GM19025 (cell line): ENCODE measurements at regions not wholly inside any gene's neighbourhood (a gene's known extent, or its start where the extent isn't known, plus 50 kb on each side); places are given as distances from the start of the nearest gene placed in this dataset.

Source experiments
- ATAC-seq: cut with Tn5 transposase; IDR thresholded peaks from one replicate; pipeline ENCODE4 v1.9.1; 2021; ENCODE audit warnings: mild to moderate bottlenecking, low read depth, moderate library complexity; ENCODE audit not compliant: unreplicated experiment

DNA sequence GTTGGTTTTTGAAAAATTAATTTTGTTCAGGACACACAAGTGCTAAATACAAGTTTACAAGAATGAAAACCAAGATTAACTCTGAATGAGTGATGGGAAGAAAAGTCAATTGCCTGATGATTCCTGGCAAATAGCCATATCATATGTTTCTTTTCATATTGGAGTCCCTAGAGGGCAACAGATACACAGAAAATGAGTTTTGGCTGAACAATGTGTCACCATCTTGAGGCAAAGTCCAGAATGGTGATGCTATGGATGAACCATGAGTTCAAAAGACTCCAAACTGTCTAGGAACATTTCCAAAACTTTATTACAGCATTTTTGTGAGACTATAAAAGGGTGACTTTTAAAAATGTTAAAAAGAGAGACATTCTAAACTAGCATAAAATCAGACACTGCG, 382.9 kb downstream of the TMEM161B start:
- no peak for ATAC-seq

DNA sequence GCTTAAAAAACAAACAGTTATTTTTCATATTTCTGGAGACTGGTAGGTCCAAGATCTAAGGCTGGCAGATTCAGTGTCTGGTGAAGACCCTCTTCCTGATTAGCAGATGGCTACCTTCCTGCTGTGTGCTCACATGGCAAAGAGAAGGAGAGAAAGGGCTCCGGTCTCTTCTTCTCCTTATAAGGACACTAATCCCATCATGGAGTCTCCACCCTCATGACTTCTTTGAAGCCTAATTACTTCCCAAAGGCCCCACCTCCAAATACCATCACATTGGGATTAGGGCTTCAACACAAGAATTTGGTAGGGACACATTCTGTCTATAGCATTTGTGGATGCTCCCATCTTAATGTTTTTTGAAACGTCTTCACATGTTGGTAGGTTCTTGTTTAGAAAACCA, 391.1 kb downstream of the TMEM161B start:
- no peak for ATAC-seq

DNA sequence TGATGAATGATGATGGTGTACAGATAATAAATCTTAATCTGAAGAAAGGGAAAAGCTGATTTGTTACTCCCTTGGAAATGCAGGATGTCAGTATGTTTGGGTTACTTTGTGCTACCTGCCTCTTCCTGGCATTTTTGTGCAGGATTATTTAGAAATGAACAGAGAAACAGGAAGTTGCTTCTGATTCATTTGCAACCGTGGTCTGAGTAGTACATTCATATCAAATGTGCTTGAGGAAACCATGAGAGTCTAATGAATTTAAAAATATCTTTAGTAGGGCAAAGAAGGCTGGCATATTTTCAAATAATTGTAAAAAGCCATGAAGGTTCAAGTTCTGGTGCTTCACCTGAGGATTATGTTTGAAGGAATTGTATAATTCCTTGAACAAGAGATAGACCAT, 391.6 kb downstream of the TMEM161B start:
- no peak for ATAC-seq

DNA sequence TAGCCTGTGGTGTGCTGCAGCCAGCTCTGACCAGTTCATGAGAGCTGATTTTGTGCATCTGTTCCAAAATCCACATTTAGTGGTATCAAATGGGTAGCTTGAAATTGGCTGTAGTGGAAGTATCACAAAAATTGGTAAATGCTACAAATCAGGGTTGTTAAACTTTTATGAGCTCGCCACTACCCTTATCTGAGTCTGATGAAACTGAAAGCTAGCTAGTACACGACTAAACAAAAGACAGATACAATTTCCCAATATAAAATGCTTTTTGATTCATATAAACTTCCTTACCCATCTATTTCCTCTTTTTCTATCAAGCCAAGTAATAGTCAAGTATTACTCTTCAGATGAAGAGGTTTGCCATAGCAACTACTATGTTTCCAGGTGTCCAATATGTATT, 392.0 kb downstream of the TMEM161B start:
- no peak for ATAC-seq

DNA sequence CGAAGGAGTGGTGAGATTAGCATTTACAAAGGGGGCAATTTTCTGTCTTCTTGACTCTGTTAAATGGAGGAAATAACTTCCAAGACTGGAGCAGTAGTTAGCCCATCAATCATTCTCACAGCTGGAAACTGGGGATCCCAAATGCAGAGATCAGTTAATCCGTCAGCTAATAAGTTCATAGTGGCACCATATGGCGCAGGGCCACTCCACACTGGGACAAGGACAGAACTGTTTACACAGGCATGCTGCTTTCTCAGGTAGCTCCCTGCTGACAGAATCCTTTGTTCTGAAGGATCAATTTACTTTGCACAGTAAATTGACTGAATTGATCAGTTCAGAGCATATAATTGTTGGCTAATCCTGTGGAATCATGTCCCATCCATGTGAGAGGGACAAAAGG, 395.7 kb downstream of the TMEM161B start:
- ATAC-seq, result no peak

DNA sequence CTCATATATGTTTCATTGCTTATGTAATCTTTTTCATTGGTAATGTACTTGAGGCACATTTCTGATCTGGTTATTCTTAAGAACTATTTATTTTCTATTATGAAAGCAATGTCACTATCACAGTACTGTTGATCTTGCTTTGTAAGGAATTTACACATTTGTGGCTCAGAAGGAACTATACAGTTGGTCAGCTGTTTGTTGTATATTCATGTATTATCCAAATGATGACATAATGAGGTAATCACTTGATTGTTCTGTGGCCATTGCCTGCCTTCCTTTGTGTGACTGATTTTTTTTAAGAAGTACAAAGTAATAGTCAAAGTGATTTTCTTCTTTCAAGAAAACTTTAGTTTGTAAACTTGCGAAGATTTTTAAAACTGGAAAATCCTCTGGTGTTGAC, 399.9 kb downstream of the TMEM161B start:
- no peak for ATAC-seq

DNA sequence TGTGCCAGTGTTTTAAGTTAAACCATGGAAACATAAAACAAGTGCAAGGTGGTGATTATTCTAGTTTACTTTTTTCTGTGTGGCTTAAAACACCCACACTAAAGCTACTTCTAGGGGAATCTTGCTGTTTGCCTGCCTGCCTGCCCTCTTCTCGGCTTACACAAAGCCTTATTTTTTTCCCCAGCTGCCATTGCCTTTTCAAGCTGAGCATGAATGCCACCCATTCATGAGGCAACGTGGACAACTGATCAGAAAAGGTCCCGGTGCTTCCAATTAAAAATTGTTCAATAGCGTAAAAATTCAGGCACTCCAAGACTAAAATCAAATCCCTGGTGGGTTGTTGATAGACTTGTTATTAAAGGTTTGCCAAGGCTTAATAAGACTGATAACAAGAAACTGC, 401.4 kb downstream of the TMEM161B start:
- no peak for ATAC-seq

DNA sequence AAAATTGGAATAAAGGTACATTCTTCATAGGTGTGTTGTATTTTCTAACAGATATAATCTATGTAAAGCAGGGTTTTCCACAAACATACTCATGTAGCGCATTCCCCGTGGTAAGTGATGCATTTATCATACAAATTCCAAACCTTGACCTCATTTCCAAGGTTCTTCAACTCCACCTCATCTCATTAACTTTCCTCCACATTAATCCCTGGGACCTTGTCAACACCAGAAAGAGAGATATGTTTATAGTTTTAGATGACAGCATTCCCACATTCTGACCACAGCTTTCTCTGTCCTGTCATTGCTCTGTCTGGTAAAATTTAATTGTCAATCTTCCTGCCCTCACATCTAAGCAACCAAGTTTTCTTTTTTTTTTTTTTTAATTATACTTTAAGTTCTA, 415.1 kb downstream of the TMEM161B start:
- ATAC-seq, result no peak

DNA sequence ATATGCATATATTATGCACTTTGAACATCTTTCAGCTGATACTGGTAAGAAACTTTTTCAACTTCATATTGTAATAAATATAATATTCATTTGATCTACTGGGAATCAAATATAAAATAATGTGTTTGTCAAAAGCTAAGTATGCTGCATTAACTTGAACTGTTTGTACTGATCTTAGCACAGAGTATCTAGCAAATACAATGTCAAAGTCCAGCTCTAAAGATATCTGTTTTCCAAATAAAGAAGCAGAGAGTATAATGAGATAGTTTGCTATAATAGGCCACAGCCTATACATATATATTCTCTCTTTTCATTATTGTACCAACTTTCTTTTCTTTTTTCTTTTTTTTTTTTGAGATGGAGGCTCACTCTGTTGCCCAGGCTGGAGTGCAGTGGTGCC, 417.0 kb downstream of the TMEM161B start:
- ATAC-seq, result no peak

DNA sequence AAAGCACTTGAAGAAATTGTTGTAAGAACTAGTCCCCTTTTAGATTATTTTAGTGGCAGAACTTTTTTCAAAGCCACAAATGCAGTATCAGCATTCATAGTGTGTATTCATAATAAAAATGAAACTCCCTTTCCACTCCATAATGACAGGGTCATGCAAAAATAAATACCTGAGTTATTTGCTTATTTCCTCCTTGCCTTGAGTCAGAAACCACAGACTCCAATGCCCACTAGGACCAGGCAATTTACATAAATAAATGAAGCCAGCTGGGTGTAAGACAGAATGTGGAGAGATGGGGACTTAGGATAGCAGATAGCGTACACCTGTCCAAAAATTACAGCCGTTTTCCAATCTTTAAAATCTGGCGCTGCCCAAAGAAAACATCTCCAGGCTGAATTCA, 417.8 kb downstream of the TMEM161B start:
- ATAC-seq, result no peak

DNA sequence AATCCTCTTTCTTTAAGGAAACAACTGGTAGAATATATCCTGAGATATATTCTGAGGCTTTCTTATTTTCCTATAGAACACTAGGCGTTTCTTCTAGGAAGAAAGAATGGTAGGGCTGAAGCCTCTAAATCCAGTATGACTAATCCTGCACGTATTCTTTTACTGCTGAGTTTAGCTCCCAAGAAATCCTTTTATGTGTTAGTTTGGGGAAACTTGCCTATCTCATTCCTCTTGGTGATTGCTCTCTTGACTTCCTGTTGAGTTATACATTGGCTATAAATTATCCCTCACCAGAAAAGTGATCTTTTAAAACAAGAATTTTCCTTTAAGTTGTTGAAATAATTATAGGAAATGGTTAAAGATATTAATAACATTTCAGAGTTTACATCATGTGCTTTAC, 422.9 kb downstream of the TMEM161B start:
- no peak for ATAC-seq

DNA sequence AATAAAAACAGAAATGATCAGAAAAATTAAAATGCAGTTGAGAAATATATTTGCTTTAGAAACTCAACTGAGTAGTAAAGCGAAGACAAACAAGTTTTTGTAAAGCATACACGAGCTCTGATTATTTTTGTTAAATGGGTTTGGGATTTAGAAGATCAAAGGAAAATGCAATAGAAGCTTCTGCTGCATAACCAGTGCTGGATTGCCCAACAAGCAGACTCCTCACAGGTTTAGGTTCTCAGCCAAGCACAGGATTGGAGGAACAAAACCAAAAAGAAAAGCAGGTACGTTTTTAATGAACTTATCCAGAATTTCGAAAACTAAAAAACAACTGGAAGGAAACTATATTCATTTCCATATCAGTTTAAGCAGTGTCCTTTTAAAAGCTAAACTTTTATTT, 423.8 kb downstream of the TMEM161B start:
- no peak for ATAC-seq

DNA sequence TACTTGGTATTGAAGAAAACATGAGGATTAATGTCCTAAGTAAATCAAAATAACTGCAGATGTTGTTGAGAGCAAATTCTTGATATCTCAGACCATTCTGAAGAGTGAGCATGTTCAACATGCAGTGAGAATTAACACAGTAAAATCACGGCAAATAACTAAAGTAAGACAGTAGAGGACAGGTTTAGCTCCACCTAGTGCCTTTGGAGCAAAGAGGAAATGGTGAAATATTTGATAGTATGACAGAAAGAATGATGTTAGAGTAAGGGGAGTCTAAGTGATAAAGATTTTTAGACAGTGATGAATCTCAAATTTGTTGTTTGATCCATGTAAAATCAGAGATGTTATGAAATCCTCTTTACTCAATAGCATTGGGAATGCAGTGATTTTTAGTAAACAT, 424.2 kb downstream of the TMEM161B start:
- no peak for ATAC-seq

DNA sequence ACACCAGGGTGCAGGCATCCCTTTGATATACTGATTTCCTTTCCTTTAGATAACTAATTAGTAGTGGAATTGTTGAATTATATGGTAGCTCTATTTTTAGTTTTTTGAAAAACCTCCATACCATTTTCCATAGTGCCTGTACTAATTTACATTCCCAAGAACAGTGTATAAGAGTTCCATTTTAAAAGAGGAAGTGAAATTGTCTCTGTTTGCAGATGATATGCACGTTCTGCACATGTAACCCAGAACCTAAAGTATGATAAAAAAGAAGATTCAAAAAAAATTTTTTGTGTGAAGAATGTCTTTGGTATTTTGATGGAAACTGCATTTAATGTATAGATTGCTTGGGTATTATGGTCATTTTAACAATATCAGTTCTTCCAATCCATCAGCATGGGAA, 424.0 kb upstream of the CCNH start:
- no peak for ATAC-seq

DNA sequence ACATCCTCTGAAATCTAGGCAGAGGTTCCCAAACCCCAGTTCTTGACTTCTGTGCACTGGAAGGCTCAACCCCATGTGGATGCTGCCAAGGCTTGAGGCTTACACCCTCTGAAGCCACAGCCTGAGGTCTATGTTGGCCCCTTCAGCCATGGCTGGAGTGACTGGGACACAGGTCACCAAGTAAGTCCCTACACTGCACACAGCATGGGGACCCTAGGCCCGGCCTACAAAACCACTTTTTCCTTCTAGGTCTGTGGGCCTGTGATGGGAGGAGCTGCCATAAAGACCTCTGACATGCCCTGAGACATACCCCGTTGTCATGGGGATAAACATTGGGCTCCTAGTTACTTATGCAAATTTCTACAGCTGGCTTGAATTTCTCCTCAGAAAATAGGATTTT, 418.8 kb upstream of the CCNH start:
- no peak for ATAC-seq

DNA sequence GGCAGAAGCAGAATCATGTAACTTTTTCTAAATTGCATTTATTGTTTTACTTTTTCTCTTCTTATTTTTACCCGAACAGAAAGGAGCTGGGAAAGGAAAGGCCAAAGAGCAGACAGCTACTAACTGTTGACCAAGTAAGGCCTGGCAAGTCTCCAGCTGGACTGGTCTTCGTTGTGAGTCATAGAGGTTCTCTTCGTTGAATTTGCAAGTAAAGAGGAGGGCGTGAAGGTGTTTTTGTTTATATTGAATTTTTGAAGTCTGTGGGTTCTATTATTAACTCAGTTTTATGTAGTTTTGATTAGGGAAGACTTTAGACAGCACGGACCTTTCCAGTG, 416.5 kb upstream of the CCNH start:
- no peak for ATAC-seq

DNA sequence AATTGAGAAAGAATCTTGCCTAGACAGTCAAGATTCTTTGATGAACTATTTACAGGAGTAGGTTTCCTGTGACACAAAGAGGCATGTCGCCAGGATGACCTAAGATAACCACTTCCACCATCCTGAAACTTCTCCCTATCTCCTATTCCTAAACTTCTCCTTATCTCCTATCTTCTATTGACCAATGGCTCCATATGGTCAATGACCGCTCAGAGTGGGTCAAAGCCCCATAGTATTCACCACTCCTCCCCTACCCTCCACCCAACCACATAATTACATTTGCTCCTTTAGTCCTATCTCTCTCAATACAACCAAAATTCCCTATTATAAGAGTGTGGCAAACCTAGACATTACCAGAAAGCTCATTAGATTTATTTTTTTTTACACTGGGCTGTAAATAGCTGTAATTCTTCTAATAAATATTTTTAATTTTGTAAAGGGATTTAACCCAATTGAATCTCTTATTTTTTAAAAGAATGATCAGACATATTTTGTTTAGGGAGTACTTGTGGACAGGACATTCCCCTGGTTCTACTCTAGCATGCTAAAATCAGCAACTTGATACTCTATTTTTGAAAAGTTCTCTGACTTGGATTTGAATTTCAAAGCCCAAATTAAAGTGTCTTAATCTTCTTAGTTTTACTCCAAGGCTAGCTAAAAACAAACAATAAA, 416.0 kb upstream of the CCNH start:
- no peak for ATAC-seq

DNA sequence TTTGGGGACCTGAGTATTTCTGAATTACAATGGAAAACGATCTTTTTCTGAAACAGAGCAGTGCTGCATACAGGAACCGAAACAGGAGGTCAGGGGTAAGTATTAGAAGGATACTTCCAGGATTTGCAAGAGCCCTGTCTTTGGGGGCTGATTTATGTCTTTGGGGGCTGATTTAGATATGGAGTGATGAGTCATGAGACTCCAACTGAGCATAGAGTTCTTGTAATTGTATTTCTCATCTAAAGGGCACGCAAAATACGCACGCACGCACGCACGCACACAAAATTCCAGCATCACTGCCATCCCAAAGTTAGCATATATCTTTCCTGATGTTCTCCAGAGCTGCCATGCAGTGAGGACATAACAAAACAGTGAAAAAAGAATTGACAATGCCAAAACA, 414.8 kb upstream of the CCNH start:
- ATAC-seq, result no peak

DNA sequence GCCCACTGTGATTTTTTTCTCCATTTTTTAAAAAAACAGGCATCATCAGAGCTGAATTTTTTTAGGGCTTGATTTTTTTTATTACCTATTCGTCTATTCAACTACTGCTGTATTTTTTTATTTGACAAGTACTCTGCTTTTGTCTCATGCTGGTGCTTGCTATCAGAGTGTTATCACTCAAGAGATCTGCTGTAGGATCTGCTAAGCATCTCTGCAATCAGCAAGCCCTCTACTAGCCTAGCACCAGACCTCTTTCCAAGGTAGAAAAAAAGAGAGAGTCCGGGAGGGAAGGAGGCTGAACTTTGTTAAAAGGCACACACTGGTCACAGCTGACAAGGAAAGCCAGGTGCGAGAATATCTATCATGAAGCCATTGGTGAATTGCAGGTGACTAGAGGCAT, 413.8 kb upstream of the CCNH start:
- ATAC-seq, result no peak

DNA sequence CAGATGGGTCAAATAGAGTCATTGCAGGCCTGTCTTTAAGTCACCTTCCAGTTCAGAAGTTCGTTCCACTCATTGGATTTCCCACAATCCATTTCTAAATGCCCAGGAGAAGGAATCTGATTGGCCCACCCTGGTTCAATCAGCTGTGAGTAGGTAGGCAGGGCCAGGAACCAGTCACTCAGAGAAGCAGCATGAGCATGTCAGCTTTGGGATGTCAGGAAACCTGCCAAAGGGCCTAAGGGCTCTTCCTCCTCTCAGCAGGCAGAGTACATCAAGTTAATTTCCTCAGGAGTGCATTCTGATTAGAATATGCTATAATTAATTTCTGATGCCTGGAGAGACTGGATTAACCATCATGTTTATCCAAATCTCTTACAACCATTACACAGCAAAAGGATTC, 412.9 kb upstream of the CCNH start:
- no peak for ATAC-seq

DNA sequence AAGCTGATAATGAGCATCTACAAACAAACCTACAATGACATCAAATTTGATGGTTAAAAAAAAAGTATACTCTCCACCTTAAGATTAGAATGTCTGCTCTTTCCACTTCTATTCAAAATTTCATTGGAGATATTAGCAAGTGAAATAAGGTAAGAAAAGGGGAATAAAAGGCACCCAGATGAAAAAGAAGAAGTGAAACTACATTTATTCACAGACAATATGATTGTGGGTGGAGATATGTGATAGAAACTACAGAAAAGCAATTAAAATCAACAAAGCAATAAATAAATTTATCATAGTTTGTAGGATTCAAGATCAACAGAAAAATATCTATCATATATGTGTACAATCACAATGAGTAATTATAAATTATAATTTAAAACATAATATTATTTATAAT, 395.1 kb upstream of the CCNH start:
- ATAC-seq, result no peak

DNA sequence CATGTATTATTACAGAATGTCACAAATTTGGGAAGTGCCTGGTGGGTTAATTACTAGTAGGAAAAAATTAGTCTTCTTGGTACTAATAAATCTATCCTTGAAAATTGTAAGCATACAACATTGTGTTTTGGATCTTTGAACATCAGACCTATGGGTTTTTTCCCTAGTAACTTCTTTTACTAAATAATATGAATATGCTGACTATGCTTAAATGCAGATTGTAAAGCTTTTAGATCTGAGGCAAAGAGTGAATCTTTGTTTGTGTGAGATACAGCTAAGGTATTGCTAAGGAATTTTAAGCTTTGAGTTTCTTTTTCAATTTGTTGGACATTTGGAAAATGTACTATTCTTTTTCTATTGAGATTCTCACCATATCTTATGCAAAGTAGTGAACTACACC, 390.6 kb upstream of the CCNH start:
- ATAC-seq, result no peak

DNA sequence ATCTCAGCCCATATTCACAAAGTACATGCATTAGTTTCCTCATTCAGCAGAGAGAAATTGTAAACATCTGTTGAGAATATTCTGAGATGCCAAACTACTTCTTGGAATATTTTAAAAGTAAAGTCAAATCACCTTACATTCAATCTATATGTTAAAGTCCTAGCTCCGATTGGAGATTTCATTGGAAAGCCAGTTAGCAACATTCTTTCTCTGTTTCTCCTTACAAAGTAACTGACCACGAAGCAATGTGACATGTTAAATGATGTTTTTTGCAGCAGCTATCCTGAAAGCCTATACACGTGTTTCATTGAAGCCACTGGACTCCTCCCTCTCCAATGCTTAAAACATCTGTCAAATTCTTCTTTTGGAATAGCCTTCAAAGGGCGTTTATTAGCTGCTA, 379.1 kb upstream of the CCNH start:
- no peak for ATAC-seq
